Bronchial epithelial cell (primary cell): ENCODE measurements at regions not wholly inside any gene's neighbourhood (a gene's known extent, or its start where the extent isn't known, plus 50 kb on each side); places are given as distances from the start of the nearest gene placed in this dataset.
"Not testable (repeated sequence)": the region's sequence is repeated elsewhere in the genome, so short reads cannot be mapped to it uniquely, and the experiment has no call there.

Experiments used
- DNase-seq: peaks from one replicate; pipeline ENCODE4 v3.0.0-alpha.2; 2010; ENCODE audit warnings: low read depth
- FAIRE-seq: peaks from 2 replicates; lab custom pipeline; 2011; peaks lifted over from hg19 to GRCh38; lab: Jason Lieb, UNC
- H3K27me3 ChIP-seq: 2 replicates; pipeline ENCODE4 v1.5.1; 2011; ENCODE audit warnings: low read length; ENCODE audit not compliant: control insufficient read depth, insufficient read depth
- H3K36me3 ChIP-seq: 2 replicates; pipeline ENCODE4 v1.5.1; 2011; ENCODE audit warnings: low read length; ENCODE audit not compliant: control insufficient read depth, insufficient read depth
- H3K4me3 ChIP-seq: 2 replicates; pipeline ENCODE4 v1.5.1; 2011; ENCODE audit warnings: mild to moderate bottlenecking, low read depth, low read length, control low read depth
- TF ChIP-seq, protein P1 (sequence below): IDR thresholded peaks from 2 replicates; pipeline ENCODE4 v1.5.1; 2011; ENCODE audit warnings: mild to moderate bottlenecking, moderate library complexity, low read length, control low read depth, inconsistent platforms; ENCODE audit not compliant: insufficient read depth, severe bottlenecking

- DNase-seq, result peak; percentile 94
Measured at GRCh38 chr14:54253195-54253947, 143.4 kb upstream of the CDKN3 start.

DNA sequence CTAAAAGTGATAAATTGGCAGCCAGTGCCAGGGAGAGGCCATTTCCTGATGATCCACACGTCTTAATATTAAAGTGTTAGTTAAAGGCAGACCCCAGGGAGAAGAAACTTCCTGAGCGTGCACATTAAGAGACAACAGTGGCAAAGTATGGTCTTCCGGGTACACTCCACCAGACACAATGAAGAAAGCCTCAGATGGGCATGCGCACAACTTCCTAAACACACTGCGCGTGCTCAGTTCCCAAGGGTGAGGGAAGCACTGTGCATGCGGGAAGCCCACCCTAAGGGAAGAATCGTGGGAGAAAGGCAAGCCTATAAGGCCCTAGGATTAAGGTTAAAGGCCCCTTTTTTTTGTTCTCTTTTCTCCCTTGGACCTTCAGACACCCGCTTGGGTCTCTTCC lies 140.7 kb upstream of the CDKN3 start:
- TF ChIP-seq, protein P1, sequence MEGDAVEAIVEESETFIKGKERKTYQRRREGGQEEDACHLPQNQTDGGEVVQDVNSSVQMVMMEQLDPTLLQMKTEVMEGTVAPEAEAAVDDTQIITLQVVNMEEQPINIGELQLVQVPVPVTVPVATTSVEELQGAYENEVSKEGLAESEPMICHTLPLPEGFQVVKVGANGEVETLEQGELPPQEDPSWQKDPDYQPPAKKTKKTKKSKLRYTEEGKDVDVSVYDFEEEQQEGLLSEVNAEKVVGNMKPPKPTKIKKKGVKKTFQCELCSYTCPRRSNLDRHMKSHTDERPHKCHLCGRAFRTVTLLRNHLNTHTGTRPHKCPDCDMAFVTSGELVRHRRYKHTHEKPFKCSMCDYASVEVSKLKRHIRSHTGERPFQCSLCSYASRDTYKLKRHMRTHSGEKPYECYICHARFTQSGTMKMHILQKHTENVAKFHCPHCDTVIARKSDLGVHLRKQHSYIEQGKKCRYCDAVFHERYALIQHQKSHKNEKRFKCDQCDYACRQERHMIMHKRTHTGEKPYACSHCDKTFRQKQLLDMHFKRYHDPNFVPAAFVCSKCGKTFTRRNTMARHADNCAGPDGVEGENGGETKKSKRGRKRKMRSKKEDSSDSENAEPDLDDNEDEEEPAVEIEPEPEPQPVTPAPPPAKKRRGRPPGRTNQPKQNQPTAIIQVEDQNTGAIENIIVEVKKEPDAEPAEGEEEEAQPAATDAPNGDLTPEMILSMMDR, result no peak
- Histone ChIP-seq H3K27me3 (no peaks in the 10 kb centered on the region), H3K4me3 (no peak overlapping the region), H3K36me3 (no peaks in the 10 kb centered on the region)
- DNase-seq, result no peak
- FAIRE-seq, result no peak

More at GRCh38 chr14:54253195-54253947, 143.4 kb upstream of the CDKN3 start:
- TF ChIP-seq, protein P1, result no peak
- no peak overlapping the region for H3K4me3 ChIP-seq
- peak; percentile 43 for FAIRE-seq
- no peaks in the 10 kb centered on the region for H3K27me3 ChIP-seq
- H3K36me3 ChIP-seq, result no peaks in the 10 kb centered on the region

DNA sequence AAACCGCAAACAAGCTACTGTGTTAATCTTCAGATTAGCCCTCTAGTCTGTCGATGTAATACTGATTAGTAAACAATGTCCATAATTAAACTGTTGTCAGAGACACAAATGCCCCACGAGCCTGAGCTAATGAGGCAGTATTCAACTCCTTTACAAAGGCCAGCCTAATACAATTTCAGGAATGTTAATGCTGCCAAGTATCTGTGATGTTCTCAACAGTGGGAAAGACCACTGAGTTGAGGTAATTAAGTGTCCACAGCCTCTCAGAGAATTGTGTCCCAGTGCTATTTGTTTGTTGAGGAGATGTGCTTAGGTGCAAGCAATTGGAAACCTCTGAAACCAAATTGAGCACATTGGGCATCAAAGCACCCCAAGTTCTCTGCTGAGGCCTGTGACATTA lies 139.4 kb upstream of the CDKN3 start:
- Histone ChIP-seq H3K36me3 (no peaks in the 10 kb centered on the region), H3K27me3 (no peaks in the 10 kb centered on the region), H3K4me3 (no peak overlapping the region)
- DNase-seq (no peak), FAIRE-seq (no peak)
- TF ChIP-seq, protein P1, result no peak

DNA sequence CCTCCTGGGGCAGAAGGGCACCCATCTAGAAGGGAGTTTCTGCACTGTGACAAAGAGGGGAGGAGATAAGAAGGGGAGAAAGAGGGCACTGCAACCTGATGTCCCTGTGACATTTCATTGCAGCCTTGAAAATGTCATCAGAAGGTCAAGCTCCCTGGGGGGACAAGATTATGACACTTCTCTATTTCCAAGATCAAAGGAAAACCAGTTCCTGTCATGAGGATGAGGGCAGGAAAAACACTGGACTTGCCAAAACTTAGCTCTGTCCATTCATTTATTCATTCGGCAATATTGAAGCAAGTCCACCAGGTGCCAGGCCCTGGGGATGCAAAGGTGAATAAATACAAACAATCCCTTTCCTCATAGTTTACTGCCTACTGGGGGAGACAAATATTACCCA lies 138.4 kb upstream of the CDKN3 start:
- Histone ChIP-seq H3K4me3 (no peak overlapping the region), H3K27me3 (no peaks in the 10 kb centered on the region), H3K36me3 (no peaks in the 10 kb centered on the region)
- TF ChIP-seq, protein P1, result no peak
- no peak for DNase-seq
- FAIRE-seq, result no peak

DNA sequence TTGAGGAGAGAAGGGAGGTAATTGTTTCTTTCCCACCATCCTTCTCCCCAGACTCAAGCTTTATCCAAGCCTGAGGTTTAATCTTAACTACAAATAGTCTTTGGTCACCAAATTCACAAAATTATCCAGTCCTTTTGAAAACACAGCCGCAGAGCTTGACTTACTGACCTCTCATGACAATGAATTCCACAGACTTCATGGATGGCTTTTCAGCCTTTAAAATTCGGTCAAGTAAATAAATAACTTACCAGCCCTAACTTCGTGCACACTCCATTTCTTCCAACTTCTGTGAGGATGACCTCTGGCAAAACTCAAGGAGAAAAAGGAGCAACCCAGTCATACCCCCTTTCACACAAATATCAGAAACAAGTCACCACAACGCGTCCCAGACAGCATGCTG lies 137.0 kb upstream of the CDKN3 start:
- Histone ChIP-seq H3K27me3 (no peaks in the 10 kb centered on the region), H3K36me3 (no peaks in the 10 kb centered on the region), H3K4me3 (no peak overlapping the region)
- DNase-seq, result no peak
- no peak for FAIRE-seq
- TF ChIP-seq, protein P1, result no peak

GRCh38 chr14:54261283-54261682 lies 135.5 kb upstream of the CDKN3 start:
- H3K27me3 ChIP-seq, result no peaks in the 10 kb centered on the region
- TF ChIP-seq, protein P1, result no peak
- no peaks in the 10 kb centered on the region for H3K36me3 ChIP-seq
- DNase-seq, result peak; percentile 6
- no peak overlapping the region for H3K4me3 ChIP-seq
- FAIRE-seq, result no peak

GRCh38 chr14:54266616-54267015 lies 130.2 kb upstream of the CDKN3 start:
- not testable (repeated sequence) for FAIRE-seq

More at GRCh38 chr14:54266616-54267015, 130.2 kb upstream of the CDKN3 start:
- DNase-seq, H3K4me3 ChIP-seq, H3K36me3 ChIP-seq, H3K27me3 ChIP-seq: not testable (repeated sequence)
